K562 (cell line): ENCODE measurements at regions not wholly inside any gene's neighbourhood (a gene's known extent, or its start where the extent isn't known, plus 50 kb on each side); places are given as distances from the start of the nearest gene placed in this dataset.

Experiments used
- ATAC-seq: fragments of 200-7000 bp; cut with Tn5 transposase; 3 replicates; pipeline ENCODE4 v1.9.1; 2020; ENCODE audit warnings: moderate library complexity
- BruUV-seq: library from RNA; stranded (reverse); fragments of 400-500 nt; replicated peaks from 2 replicates; lab custom pipeline; 2021; lab: Mats Ljungman, UMichigan
- CTCF ChIA-PET: fragments of 300-600 bp; formaldehyde crosslinking; extraction: SDS; loops from one replicate; lab custom pipeline; 2021; ENCODE audit warnings: low intra/inter-chr PET ratio; lab: Yijun Ruan, JAX
- POLR2A ChIA-PET: fragments of 300-600, 350-650 bp; sonication (Branson Sonifier 250); formaldehyde crosslinking; extraction: SDS; loops from one replicate; lab custom pipeline; 2021; ENCODE audit warnings: antibody characterized with exemption, inconsistent platforms; lab: Yijun Ruan, JAX
- DNase-seq, 4 experiments: peaks; one replicate each; pipeline versions ENCODE4 v3.0.0 to v3.0.0-alpha.2; 2011 to 2018; ENCODE audit warnings: low spot score in 3 of 4, mixed read lengths in 3 of 4; ENCODE audit errors: extremely low read depth in 1 of 4
- FAIRE-seq: peaks from 2 replicates; lab custom pipeline; 2011; peaks lifted over from hg19 to GRCh38; lab: Jason Lieb, UNC
- H2AFZ ChIP-seq: 2 replicates; pipeline ENCODE4 v1.6.0; 2011; ENCODE audit warnings: low read depth, low read length, control low read depth, inconsistent platforms
- H3K27ac ChIP-seq: fragments of 200-600 bp; 3 replicates; pipeline ENCODE4 v1.8.0; 2011; ENCODE audit warnings: low read depth, mild to moderate bottlenecking, control low read depth, inconsistent platforms, low read length, moderate library complexity, mixed read lengths; ENCODE audit errors: extremely low read depth
- H3K27me3 ChIP-seq, 2 experiments: fragments of 300-600 bp in 1 of 2; 2 replicates in 1 of 2; 3 replicates in 1 of 2; pipeline versions ENCODE4 v1.6.0 to v1.8.0; 2011; ENCODE audit warnings: inconsistent platforms in 2 of 2, low read length in 2 of 2, mild to moderate bottlenecking in 1 of 2, mixed read lengths in 1 of 2, moderate library complexity in 1 of 2; ENCODE audit not compliant: control insufficient read depth in 2 of 2, insufficient read depth in 2 of 2
- H3K36me3 ChIP-seq: fragments of 300-600 bp; 3 replicates; pipeline ENCODE4 v1.8.0; 2011; ENCODE audit warnings: mild to moderate bottlenecking, low read length, inconsistent platforms; ENCODE audit not compliant: control insufficient read depth, insufficient read depth
- H3K4me1 ChIP-seq, 2 experiments: fragments of 200-600 bp in 1 of 2; replicated peaks in 1 of 2; 2 replicates in 1 of 2; 3 replicates in 1 of 2; pipeline versions ENCODE4 v1.5.1 to v1.8.0; 2011; ENCODE audit warnings: inconsistent platforms in 2 of 2, low read length in 2 of 2, mild to moderate bottlenecking in 1 of 2, mixed read lengths in 1 of 2, moderate library complexity in 1 of 2; ENCODE audit not compliant: control insufficient read depth in 2 of 2, insufficient read depth in 2 of 2
- H3K4me2 ChIP-seq: 2 replicates; pipeline ENCODE4 v1.6.1; 2011; ENCODE audit warnings: low read length, control low read depth, inconsistent platforms, mixed read lengths; ENCODE audit not compliant: insufficient read depth
- H3K4me3 ChIP-seq: fragments of 200-600 bp; sonication (generic), shearing (Covaris generic); 2 replicates; pipeline ENCODE4 v1.5.1; 2016; ENCODE audit warnings: control low read depth, inconsistent platforms
- H3K79me2 ChIP-seq: fragments of 200-600 bp; 3 replicates; pipeline ENCODE4 v1.8.0; 2011; ENCODE audit warnings: low read length, inconsistent platforms; ENCODE audit not compliant: control insufficient read depth, insufficient read depth
- H3K9ac ChIP-seq, 2 experiments: 2 replicates each; pipeline versions ENCODE4 v1.6.0 to v1.6.1; 2011; ENCODE audit warnings: low read depth in 2 of 2, low read length in 2 of 2, control low read depth in 1 of 2, inconsistent platforms in 1 of 2, mild to moderate bottlenecking in 1 of 2, mixed read lengths in 1 of 2; ENCODE audit not compliant: insufficient read depth in 1 of 2
- H3K9me1 ChIP-seq: one replicate; pipeline ENCODE4 v1.6.0; 2011; ENCODE audit warnings: inconsistent platforms, mild to moderate bottlenecking, low read length, moderate library complexity; ENCODE audit not compliant: control insufficient read depth, insufficient read depth
- H3K9me3 ChIP-seq: replicated peaks from 2 replicates; pipeline ENCODE4 v1.5.1; 2011; ENCODE audit warnings: low read depth, low read length, inconsistent platforms; ENCODE audit not compliant: control insufficient read depth, insufficient read depth
- H4K20me1 ChIP-seq: replicated peaks from 2 replicates; pipeline ENCODE4 v1.6.1; 2011; ENCODE audit warnings: low read length, inconsistent platforms, mixed read lengths; ENCODE audit not compliant: control insufficient read depth, insufficient read depth
- AFF1 ChIP-seq, 2 experiments: fragments of 450-650 bp; IDR thresholded peaks; 2 replicates each; pipeline ENCODE4 v1.6.1; 2018; ENCODE audit warnings: mild to moderate bottlenecking in 2 of 2, low read depth in 1 of 2; ENCODE audit not compliant: partially characterized antibody in 2 of 2
- ESRRA ChIP-seq: fragments of 450-650 bp; IDR thresholded peaks from 2 replicates; pipeline ENCODE4 v1.6.1; 2014; ENCODE audit warnings: low read depth, mild to moderate bottlenecking, moderate library complexity, borderline replicate concordance
- GATA2 ChIP-seq: sonication (generic); formaldehyde crosslinking; IDR thresholded peaks from 2 replicates; pipeline ENCODE4 v1.4.0; 2020; ENCODE audit warnings: mild to moderate bottlenecking, missing genetic modification reagents
- ILF3 ChIP-seq: fragments of 450-650 bp; IDR thresholded peaks from 2 replicates; pipeline ENCODE4 v1.6.1; 2018; ENCODE audit warnings: antibody characterized with exemption, mild to moderate bottlenecking, moderate library complexity, borderline replicate concordance
- NCOA1 ChIP-seq: fragments of 450-650 bp; IDR thresholded peaks from 2 replicates; pipeline ENCODE4 v1.6.1; 2016; ENCODE audit warnings: low read depth
- OTX1 ChIP-seq: fragments of 450-650 bp; formaldehyde crosslinking; IDR thresholded peaks from 2 replicates; pipeline ENCODE4 v1.4.0; 2022; ENCODE audit warnings: mild to moderate bottlenecking
- RBBP5 ChIP-seq: fragments of 200-600 bp; sonication (generic); IDR thresholded peaks from 2 replicates; pipeline ENCODE4 v1.6.1; 2012; ENCODE audit warnings: borderline replicate concordance, mild to moderate bottlenecking, low read length, control low read depth, inconsistent platforms; ENCODE audit not compliant: insufficient read depth, poor library complexity, severe bottlenecking
- SAP30 ChIP-seq: fragments of 200-600 bp; sonication (generic); IDR thresholded peaks from 2 replicates; pipeline ENCODE4 v1.6.1; 2012; ENCODE audit warnings: borderline replicate concordance, low read depth, mild to moderate bottlenecking, moderate library complexity, low read length, control low read depth, inconsistent platforms; ENCODE audit not compliant: insufficient read depth, poor library complexity, severe bottlenecking
- SRF ChIP-seq, 2 experiments: fragments of 250-450, 450-650 bp in 1 of 2; sonication (Bioruptor Pico) in 1 of 2; sonication (generic) in 1 of 2; formaldehyde crosslinking; IDR thresholded peaks; 2 replicates each; pipeline versions ENCODE4 v1.5.0 to v1.5.1; 2020 to 2022; ENCODE audit warnings: mild to moderate bottlenecking in 1 of 2, missing genetic modification reagents in 1 of 2
- TAF9B ChIP-seq: fragments of 450-650 bp; IDR thresholded peaks from 2 replicates; pipeline ENCODE4 v1.6.1; 2018; ENCODE audit warnings: mild to moderate bottlenecking; ENCODE audit not compliant: partially characterized antibody
- TCF3 ChIP-seq: sonication (generic); formaldehyde crosslinking; IDR thresholded peaks from 2 replicates; pipeline ENCODE4 v1.4.0; 2020; ENCODE audit warnings: mild to moderate bottlenecking, missing genetic modification reagents
- ZNF609 ChIP-seq: sonication (generic); formaldehyde crosslinking; IDR thresholded peaks from 2 replicates; pipeline ENCODE4 v1.8.1; 2023; ENCODE audit warnings: missing genetic modification reagents, mild to moderate bottlenecking, borderline replicate concordance
- WGBS: fragments of 100-300 bp; shearing (Covaris generic); methylation state at CpG from one replicate; pipeline ENCODE4 v1.1.6; 2016; ENCODE audit warnings: low coverage, mixed read lengths; ENCODE audit not compliant: insufficient coverage; ENCODE audit errors: missing lambda C conversion rate; 5-methylcytosine and 5-hydroxymethylcytosine counted together
- in situ Hi-C: fragments of 300-500 bp; cut with MboI; formaldehyde crosslinking; loops from 4 replicates; pipeline ENCODE4 v1.15.0; 2018; ENCODE audit warnings: inconsistent platforms, mixed read lengths
- intact Hi-C: fragments of 100-400 bp; cut with micrococcal nuclease; formaldehyde crosslinking; loops from 2 replicates; pipeline ENCODE4 v1.14.2; 2022

- no peak for ATAC-seq
- intact Hi-C loops (no loop called here), in situ Hi-C loops (no loop called here)
- Histone ChIP-seq H3K27me3 (no peaks in the 10 kb centered on the region), H4K20me1 (no peaks in the 10 kb centered on the region), H3K9me3 (no peaks in the 10 kb centered on the region), H3K4me3 (no peak overlapping the region), H3K36me3 (no peaks in the 10 kb centered on the region), H2AFZ (no peak overlapping the region), H3K4me1 (no peaks in the 10 kb centered on the region), H3K79me2 (no peaks in the 10 kb centered on the region), H3K4me2 (no peak overlapping the region), H3K27ac (no peak overlapping the region), H3K9me1 (no peaks in the 10 kb centered on the region), H3K9ac (no peak overlapping the region)
- no TSS peak for BruUV-seq
- no peak for DNase-seq
- WGBS, result 0% methylated on average over 1 of the region's 1 CpG
- ChIA-PET CTCF (no interaction called here), POLR2A (no interaction called here)
- no peak for FAIRE-seq
- TF ChIP-seq AFF1 (IDR thresholded peaks at IDR 0.05; ENCODE audit: low read depth in 1 of 2, partially characterized antibody in 2 of 2) (no peak), SAP30 (no peak), TAF9B (no peak), ZNF609 (CRISPR knock-in tag) (no peak), SRF (CRISPR knock-in tag; IDR thresholded peaks at IDR 0.05) (no peak), OTX1 (CRISPR knock-in tag) (no peak), ILF3 (no peak), GATA2 (CRISPR knock-in tag) (no peak), ESRRA (no peak), RBBP5 (no peak), NCOA1 (no peak), TCF3 (CRISPR knock-in tag) (no peak)
Observed at GRCh38 chr5:13328316-13328715, 616.2 kb downstream of the DNAH5 start.
